Neural crest cell (in vitro differentiated cells): ENCODE measurements at regions not wholly inside any gene's neighbourhood (a gene's known extent, or its start where the extent isn't known, plus 50 kb on each side); places are given as distances from the start of the nearest gene placed in this dataset.

Experiments
- DNase-seq: peaks from one replicate; pipeline ENCODE4 v3.0.0; 2021; ENCODE audit warnings: low read depth, mixed read lengths, low spot score
- H3K27ac Mint-ChIP-seq: one replicate; pipeline ENCODE4 v1.8.0; 2021; ENCODE audit warnings: mild to moderate bottlenecking, mixed read lengths; ENCODE audit not compliant: unreplicated experiment
- H3K27me3 Mint-ChIP-seq: 2 replicates; pipeline ENCODE4 v1.8.0; 2021; ENCODE audit warnings: low read depth, mild to moderate bottlenecking, mixed read lengths
- H3K36me3 Mint-ChIP-seq: 2 replicates; pipeline ENCODE4 v1.8.0; 2021; ENCODE audit warnings: low read depth, mild to moderate bottlenecking, mixed read lengths
- H3K4me1 Mint-ChIP-seq: 2 replicates; pipeline ENCODE4 v1.8.0; 2021; ENCODE audit warnings: mixed read lengths
- H3K4me3 Mint-ChIP-seq: one replicate; pipeline ENCODE4 v1.8.0; 2021; ENCODE audit warnings: mild to moderate bottlenecking, mixed read lengths
- H3K9me3 Mint-ChIP-seq: 2 replicates; pipeline ENCODE4 v1.8.0; 2021; ENCODE audit warnings: mixed read lengths
- CTCF ChIP-seq: fragments of 200-600 bp; sonication (generic); conservative IDR thresholded peaks from 2 replicates; pipeline ENCODE4 v1.5.0; 2021; ENCODE audit warnings: antibody characterized with exemption, mild to moderate bottlenecking

- H3K27me3 Mint-ChIP-seq, result no peaks in the 10 kb centered on the region
- no peak overlapping the region for H3K27ac Mint-ChIP-seq
- peaks cover 3% of the 10 kb centered on the region for H3K9me3 Mint-ChIP-seq
- DNase-seq, result no peak
- no peak overlapping the region for H3K4me3 Mint-ChIP-seq
- TF ChIP-seq CTCF, result no peak
- peaks cover 3% of the 10 kb centered on the region for H3K36me3 Mint-ChIP-seq
- no peaks in the 10 kb centered on the region for H3K4me1 Mint-ChIP-seq
Measured at GRCh38 chr4:155433636-155434360, 57.0 kb upstream of the MAP9 start.

- no peak for DNase-seq
- Mint-ChIP-seq H3K9me3 (peaks cover 8% of the 10 kb centered on the region), H3K4me1 (no peaks in the 10 kb centered on the region), H3K4me3 (no peak overlapping the region), H3K27ac (no peak overlapping the region), H3K27me3 (no peaks in the 10 kb centered on the region), H3K36me3 (peaks cover 7% of the 10 kb centered on the region)
- TF ChIP-seq CTCF, result no peak
Measured at GRCh38 chr4:155430895-155431795, 54.4 kb upstream of the MAP9 start.

- peaks cover 7% of the 10 kb centered on the region for H3K36me3 Mint-ChIP-seq
- no peak overlapping the region for H3K27ac Mint-ChIP-seq
- no peaks in the 10 kb centered on the region for H3K27me3 Mint-ChIP-seq
- H3K4me3 Mint-ChIP-seq, result no peak overlapping the region
- peaks cover 12% of the 10 kb centered on the region for H3K9me3 Mint-ChIP-seq
- no peaks in the 10 kb centered on the region for H3K4me1 Mint-ChIP-seq
- no peak for TF ChIP-seq CTCF
- no peak for DNase-seq
Measured at GRCh38 chr4:155428128-155428527, 51.4 kb upstream of the MAP9 start.

GRCh38 chr4:155426953-155427352 is 50.2 kb upstream of the MAP9 start:
- peaks cover 14% of the 10 kb centered on the region for H3K9me3 Mint-ChIP-seq
- no peaks in the 10 kb centered on the region for H3K4me1 Mint-ChIP-seq
- no peak overlapping the region for H3K4me3 Mint-ChIP-seq
- no peak for DNase-seq
- no peak for TF ChIP-seq CTCF
- H3K36me3 Mint-ChIP-seq, result peaks cover 9% of the 10 kb centered on the region
- no peaks in the 10 kb centered on the region for H3K27me3 Mint-ChIP-seq
- no peak overlapping the region for H3K27ac Mint-ChIP-seq
